ENCODE measurements at regions not wholly inside any gene's neighbourhood (a gene's known extent, or its start where the extent isn't known, plus 50 kb on each side); places are given as distances from the start of the nearest gene placed in this dataset.

DNA sequence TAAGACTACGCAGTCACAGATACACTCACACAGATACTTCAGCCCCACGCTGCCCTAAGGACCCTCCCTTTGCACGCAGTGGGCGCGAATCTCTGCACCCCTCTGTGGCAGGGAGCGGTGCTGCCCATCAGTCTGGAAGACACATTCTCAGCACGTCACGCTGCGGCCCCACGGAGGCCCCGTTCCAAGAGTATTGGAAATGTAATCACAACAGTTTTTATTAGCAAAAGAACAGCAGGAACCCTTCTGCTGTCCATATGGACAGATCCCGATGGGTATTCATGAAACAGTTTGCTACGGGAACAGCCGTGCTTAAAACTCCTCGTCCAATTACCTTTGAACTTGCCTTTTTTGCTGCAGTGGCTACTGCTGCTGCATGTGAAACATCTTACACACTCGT lies 131.0 kb downstream of the RPS24 start:
- no peak for DNase-seq

DNA sequence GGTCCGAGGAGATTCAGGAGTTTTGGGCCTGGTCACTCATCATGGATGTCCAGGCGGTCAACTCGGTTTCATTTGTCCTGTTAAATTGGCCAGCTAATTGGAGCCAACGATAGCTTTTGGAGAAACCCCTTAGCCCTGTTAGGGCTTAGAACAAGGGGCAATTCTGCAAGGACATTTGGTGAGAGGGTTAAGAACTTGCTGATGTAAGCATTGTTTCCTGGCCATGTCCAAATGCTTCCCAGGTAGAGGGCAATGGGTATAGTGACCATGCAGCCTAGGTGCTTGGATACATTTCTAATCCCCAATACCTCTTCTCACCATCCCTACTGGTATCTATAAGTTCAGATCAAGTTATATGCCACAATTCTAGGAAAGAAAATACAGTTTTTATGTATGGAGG lies 131.5 kb downstream of the RPS24 start:
- DNase-seq: no peak

- no peak for DNase-seq
Measured at GRCh38 chr10:78165617-78166016, 132.0 kb downstream of the RPS24 start.

DNA sequence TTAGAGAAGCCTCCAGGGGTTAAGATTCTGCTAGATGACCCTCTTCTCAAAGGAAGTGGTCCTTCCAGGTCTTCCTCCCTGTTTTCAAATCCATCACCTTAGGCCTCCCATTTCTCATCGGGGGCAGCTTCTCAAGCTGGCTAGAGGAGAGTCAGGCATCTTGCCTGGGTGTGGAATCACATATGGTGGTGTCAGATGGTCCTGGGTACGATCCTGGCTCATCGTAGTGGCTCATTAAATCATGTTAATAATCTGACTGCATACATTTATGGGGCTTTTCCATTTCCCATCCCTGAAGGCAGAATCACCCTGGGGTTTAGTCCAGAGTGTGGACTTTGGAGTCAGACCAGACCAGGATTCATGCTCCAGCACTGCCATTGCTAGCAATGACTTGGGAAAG lies 132.6 kb downstream of the RPS24 start:
- no peak for DNase-seq

DNA sequence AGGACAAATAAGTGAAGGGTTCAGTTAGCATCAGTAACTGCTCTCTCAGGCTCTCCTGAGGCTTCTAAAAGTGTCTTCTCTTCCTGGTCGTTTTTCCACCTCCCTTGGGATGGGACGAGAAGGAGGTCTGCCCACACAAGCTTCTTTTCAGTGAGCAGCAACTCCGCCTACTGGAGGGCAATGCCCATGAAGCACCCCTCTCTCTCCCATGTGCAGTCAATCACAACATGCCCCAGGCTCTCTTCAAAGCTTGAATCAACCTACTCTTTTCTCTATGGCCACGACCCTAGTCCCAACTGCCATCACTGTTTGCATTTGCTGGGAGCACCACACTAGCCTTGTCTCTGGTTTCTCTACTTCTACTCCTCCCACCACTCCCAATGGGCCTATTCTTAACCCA lies 135.6 kb downstream of the RPS24 start:
- DNase-seq: no peak

DNA sequence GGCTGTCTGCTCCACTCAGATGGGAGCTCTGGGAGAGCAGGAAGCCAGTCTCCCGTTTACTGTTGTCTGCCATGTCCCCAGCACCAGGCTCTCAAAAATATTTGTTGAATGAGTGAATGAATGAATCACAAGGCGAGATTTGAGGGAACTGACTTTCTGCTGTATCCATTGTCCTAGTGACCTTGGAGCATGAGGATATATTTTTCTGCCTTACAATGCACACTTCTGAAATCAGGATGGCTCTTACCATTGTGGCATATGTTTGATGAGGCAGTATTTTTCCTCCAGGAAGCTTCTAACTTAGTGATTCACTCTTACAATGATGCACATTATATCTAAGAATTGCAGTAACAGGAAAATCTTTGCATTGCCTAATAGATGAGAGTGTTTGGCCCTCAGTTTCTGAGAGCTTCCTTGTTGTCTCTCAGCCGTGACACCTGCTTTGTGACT lies 136.4 kb downstream of the RPS24 start:
- DNase-seq: no peak

DNA sequence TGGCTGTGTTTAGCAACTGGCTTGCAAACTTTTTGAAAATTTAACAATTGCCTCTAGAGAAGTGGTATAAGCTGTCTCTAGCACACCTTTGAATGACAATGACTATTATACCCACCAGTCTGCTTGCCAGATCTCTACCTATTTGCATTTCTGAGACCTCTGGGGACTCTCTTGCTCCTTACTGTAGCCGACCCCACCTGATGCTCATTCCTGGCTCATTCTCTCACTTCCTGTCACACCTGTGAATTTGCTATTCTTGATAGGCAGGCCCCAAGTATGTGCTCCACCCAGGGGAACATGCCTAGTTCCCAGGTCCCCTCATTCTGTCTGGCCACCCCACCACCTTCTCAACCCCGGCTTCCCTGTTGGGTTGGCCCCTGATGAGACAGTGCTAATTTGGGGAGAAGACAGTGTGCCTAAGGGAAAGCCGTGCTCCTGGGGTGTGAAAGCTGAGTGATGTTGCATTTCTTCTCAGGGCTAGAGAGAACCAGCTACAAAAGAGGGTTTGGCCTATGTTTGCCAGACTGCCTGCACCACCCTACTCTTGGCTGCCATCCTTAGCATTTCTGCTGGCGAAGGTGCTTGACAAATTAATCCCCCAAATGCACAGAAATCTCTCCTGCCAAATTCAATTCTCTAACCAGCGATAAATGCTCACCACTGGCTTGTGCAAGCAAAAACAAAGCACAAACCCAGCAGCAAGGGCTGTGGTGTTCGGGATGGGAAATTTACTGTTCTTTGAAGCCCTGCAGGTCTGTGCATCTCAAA lies 138.2 kb downstream of the RPS24 start:
- no peak for DNase-seq

DNA sequence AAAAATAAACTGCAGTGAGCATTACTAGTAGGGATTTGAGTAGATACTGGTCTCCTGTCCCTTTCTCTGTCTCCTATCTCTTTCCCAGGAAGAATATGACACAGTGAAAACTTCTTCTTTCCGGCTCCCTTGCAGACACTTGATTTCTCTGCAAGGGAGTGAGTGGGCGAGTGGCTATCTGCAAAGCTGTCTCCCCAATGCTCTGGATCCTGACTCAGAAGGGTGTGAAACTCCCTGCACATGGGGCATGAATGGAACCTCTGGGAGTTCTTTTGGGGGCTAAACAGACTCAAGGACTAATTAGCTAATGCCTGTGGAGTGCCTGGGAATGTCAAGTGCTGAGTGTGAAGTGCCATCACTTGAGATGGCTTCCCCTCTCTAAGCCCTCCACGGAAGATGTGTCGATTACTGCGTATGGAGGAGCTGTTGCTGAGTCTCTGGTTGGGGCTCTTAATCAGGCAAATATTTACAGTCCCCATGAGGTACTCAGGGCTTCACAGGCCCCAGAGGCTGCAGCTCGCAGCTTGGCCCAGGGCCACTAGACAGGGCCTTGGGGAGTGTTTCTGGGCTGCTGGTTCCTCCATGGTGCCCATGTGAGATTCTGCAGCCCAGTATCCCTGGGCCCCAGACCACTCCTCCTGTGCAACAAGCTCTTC lies 139.8 kb downstream of the RPS24 start:
- no peak for DNase-seq

DNA sequence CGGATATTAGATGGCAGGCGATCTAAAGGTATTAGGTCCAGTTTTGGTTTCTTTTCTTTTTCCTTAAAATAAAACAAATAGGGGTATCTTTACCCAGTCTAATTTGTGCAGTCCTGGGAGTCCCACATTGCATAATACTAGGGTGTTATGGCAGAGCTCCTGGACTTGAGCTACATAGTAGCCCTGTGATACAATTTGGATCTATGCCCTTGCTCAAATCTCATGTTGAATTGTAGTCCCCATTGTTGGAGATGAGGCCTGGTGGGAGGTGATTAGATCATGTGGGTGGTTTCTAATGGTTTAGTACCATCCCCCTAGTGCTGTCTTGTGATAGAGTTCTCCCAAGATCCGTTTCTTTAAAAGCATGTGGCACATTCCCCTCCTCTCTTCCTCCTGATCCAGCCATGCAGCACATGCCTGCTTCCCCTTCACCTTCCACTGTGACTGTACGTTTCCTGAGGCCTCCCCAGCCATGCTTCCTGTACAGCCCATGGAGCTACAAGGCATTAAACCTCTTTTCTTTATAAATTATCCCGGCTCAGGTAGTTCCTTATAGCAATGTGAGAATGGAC lies 141.9 kb downstream of the RPS24 start:
- DNase-seq: no peak

DNA sequence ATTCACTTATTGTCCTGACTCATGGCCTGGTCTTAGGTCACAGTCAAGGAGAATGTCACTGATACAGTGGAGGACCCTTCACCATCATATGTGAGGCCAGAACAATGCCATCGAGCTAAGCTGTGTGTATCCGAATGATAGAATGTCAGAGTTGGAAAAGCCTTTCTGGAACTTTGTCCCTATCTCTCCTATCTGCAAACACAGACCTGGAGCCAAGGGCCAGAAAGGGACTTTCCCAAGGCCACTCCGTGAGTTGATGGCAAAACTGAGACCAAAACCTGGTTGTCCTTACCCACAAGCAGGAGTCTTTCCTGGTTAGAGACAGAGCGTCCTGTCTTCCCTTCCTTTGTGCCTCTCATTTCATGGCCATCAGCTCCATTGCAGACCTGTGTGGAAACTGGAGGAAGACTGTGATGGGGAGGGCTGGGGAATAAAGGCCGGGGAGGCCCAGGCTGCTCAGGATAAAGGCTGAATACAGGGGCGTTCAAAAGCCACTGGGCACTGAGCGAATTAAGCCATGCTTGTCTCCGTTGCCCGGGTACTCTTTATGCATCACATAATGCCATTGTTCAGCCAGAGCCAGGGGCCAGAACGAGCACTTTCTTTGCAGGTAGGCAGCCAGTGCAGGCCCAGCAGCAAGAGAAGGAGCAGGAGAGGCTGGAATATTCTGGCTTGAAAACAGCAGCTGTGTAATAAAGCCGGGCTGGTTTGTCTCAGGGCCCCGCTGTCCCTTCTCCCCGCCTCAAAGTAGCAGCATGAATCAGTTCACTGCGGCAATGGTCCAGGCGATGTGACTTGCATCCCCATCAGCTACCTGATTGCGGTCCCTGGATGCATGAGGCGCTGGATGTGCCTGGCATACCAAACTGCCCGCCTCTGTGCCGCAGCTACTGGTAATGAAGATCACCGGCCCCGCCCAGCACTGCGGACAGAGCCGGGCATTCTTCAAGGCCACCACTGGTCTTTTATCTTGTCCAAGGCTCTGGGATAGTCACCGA lies 143.0 kb downstream of the RPS24 start:
- DNase-seq: no peak

DNA sequence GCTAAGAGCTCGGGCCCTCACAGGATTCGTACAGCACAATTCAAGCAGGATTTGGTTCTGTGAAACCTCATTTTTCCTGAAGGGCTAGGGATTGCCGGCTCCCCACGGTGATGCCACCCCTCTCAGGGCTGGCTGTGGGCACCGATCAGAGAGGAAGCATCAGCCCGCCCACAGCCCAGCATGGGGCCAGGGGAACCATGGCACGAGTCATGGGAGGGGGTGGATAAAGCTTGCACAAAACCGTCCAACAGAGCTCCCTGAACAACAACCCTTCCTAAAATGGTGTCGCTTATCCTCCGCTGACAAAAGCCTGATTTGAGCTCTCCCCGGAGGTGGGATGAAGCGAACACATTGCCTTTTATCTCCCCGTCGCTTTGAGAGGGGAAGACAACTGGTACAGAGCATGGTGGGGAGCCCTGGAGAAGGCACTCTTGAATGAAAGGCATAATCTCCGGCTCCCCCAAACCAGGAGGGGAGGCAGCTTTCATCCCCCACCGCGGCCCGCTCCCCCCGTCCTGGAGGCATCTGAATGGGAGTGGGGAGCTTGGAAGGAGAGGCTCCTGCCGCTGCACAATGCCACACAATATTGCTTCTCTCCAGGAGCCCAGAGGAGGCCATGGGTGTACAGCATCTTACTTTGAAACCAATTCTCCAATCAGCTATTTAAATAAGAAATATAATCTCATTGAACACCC lies 144.0 kb downstream of the RPS24 start:
- DNase-seq: no peak

DNA sequence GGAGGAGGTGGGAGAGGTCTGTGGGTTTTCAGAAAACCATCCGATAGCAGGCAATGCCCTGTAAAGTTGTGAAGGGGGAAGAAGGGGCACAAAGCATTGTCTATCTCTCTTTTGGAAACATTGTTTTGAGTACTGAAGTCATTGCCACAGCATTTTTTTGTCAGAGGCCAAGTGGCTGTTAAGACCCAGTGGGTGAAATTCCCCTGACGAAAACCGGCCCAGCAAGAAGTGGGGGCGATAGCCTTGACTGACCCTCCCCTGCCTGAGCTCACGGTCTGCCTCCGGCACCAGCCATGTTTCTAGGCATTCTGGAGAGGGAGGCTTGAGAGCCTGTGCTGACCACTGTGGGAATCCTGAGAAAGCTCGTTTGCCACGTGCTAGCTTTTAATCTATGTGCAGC lies 144.7 kb downstream of the RPS24 start:
- DNase-seq: no peak

- no peak for DNase-seq
Measured at GRCh38 chr10:78178940-78179339, 145.3 kb downstream of the RPS24 start.

GRCh38 chr10:78179886-78180705 lies 146.4 kb downstream of the RPS24 start:
- DNase-seq: no peak

GRCh38 chr10:78181381-78182055 lies 147.9 kb downstream of the RPS24 start:
- no peak for DNase-seq

DNA sequence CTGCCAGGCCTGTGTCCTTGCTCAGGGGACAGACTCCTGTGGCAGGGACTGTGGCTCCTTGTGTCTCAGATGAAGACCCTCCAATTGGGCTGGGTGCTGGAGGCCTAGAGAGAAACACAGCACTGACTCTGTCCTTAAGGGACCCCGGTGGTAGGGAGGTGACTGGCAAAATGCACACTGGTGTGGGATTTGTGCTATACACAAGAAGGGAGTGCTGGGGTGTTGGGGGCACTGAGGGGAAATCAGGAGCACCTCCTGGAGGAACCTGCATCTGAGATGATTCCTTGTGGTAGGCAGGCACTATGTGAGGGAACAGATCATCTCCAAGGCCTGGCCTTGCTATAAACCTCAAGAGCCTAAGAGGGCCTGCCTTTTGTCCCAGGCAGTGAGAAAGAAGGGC lies 149.2 kb downstream of the RPS24 start:
- DNase-seq: no peak

GRCh38 chr10:78184851-78185692 lies 151.4 kb downstream of the RPS24 start:
- DNase-seq: no peak

DNA sequence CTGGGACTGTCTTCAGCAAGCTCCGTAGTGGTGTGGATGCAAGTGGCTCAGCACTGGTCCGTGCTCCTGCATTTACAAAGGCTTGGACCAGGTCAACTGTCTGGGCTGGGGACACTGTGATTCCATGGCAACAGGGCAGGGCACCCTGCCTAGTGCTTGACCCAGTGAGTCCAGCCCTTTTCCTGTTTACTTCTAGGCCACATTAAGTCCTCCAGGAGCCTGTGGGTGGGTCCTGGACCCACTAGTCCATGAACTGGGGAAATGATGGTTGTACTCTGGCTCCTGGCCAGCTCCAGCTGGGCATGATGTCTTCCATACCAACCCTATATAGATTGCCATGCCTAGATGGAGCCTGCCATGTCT lies 152.0 kb downstream of the RPS24 start:
- no peak for DNase-seq

- no peak for DNase-seq
Measured at GRCh38 chr10:78186572-78186971, 152.9 kb downstream of the RPS24 start.

- no peak for DNase-seq
Measured at GRCh38 chr10:78187371-78187770, 153.7 kb downstream of the RPS24 start.

All from activated naive CD4-positive, alpha-beta T cell treated with anti-CD3 and anti-CD28 coated beads, Interleukin-2, amount 50 U/mL, for 16 hours (primary cell).